H9 (cell line): ENCODE measurements at regions not wholly inside any gene's neighbourhood (a gene's known extent, or its start where the extent isn't known, plus 50 kb on each side); places are given as distances from the start of the nearest gene placed in this dataset.

Source experiments
- DNase-seq: peaks from one replicate; pipeline ENCODE4 v3.0.0-alpha.2; 2017
- H2AFZ ChIP-seq: one replicate; pipeline ENCODE4 v1.6.1; 2013; ENCODE audit warnings: mild to moderate bottlenecking, low read length, control low read depth, moderate library complexity
- H2AK5ac ChIP-seq: 2 replicates; pipeline ENCODE4 v1.6.1; 2013; ENCODE audit warnings: low read length, control low read depth, mixed read lengths; ENCODE audit not compliant: insufficient read length
- H2BK120ac ChIP-seq: one replicate; pipeline ENCODE4 v1.6.1; 2013; ENCODE audit warnings: low read depth, mild to moderate bottlenecking, low read length, control low read depth, inconsistent platforms; ENCODE audit not compliant: poor library complexity, severe bottlenecking
- H2BK12ac ChIP-seq: 2 replicates; pipeline ENCODE4 v1.6.1; 2013; ENCODE audit warnings: low read length, control low read depth, mixed read lengths, low read depth; ENCODE audit not compliant: insufficient read length
- H2BK15ac ChIP-seq: 2 replicates; pipeline ENCODE4 v1.6.1; 2013; ENCODE audit warnings: low read depth, low read length, control low read depth
- H2BK20ac ChIP-seq: one replicate; pipeline ENCODE4 v1.6.1; 2013; ENCODE audit warnings: low read depth, mild to moderate bottlenecking, low read length, control low read depth, inconsistent platforms; ENCODE audit not compliant: poor library complexity, severe bottlenecking
- H2BK5ac ChIP-seq: 2 replicates; pipeline ENCODE4 v1.6.1; 2013; ENCODE audit warnings: low read length, control low read depth, mixed read lengths; ENCODE audit not compliant: insufficient read length
- H3K14ac ChIP-seq: 2 replicates; pipeline ENCODE4 v1.6.1; 2013; ENCODE audit warnings: low read length, control low read depth; ENCODE audit not compliant: insufficient read depth
- H3K18ac ChIP-seq: 2 replicates; pipeline ENCODE4 v1.6.1; 2013; ENCODE audit warnings: low read depth, mild to moderate bottlenecking, mixed read lengths, low read length, control low read depth; ENCODE audit not compliant: insufficient read length
- H3K23ac ChIP-seq: 2 replicates; pipeline ENCODE4 v1.6.1; 2013; ENCODE audit warnings: low read length, control low read depth, mixed read lengths, low read depth; ENCODE audit not compliant: insufficient read length
- H3K23me2 ChIP-seq: 2 replicates; pipeline ENCODE4 v1.6.1; 2013; ENCODE audit warnings: low read depth, mild to moderate bottlenecking, mixed read lengths, low read length, control low read depth; ENCODE audit not compliant: insufficient read length, poor library complexity, severe bottlenecking
- H3K27ac ChIP-seq: 2 replicates; pipeline ENCODE4 v1.5.1; 2013; ENCODE audit warnings: low read length, control low read depth, mixed read lengths, low read depth; ENCODE audit not compliant: insufficient read length
- H3K27me3 ChIP-seq: 2 replicates; pipeline ENCODE4 v1.6.1; 2013; ENCODE audit warnings: low read length, control low read depth, inconsistent platforms; ENCODE audit not compliant: insufficient read depth
- H3K4ac ChIP-seq: 2 replicates; pipeline ENCODE4 v1.6.1; 2013; ENCODE audit warnings: low read depth, mild to moderate bottlenecking, control low read depth, inconsistent platforms, low read length, moderate library complexity
- H3K4me1 ChIP-seq: 2 replicates; pipeline ENCODE4 v1.6.1; 2013; ENCODE audit warnings: low read length, control low read depth, inconsistent platforms; ENCODE audit not compliant: insufficient read depth
- H3K4me2 ChIP-seq: 2 replicates; pipeline ENCODE4 v1.6.1; 2013; ENCODE audit warnings: low read length, control low read depth, mixed read lengths; ENCODE audit not compliant: insufficient read length, insufficient read depth
- H3K56ac ChIP-seq: 2 replicates; pipeline ENCODE4 v1.6.1; 2013; ENCODE audit warnings: low read depth, mild to moderate bottlenecking, mixed read lengths, low read length, control low read depth; ENCODE audit not compliant: insufficient read length
- H3K79me1 ChIP-seq: 2 replicates; pipeline ENCODE4 v1.6.1; 2013; ENCODE audit warnings: low read depth, mild to moderate bottlenecking, moderate library complexity, low read length, control low read depth, inconsistent platforms; ENCODE audit not compliant: insufficient read depth, poor library complexity, severe bottlenecking
- H3K79me2 ChIP-seq: 2 replicates; pipeline ENCODE4 v1.6.1; 2013; ENCODE audit warnings: low read length, control low read depth, inconsistent platforms; ENCODE audit not compliant: insufficient read depth
- H3K9ac ChIP-seq: 2 replicates; pipeline ENCODE4 v1.6.1; 2013; ENCODE audit warnings: low read length, control low read depth, mixed read lengths; ENCODE audit not compliant: insufficient read length; ENCODE audit errors: extremely low read depth
- H3K9me3 ChIP-seq: one replicate; pipeline ENCODE4 v1.6.1; 2013; ENCODE audit warnings: low read depth, low read length, inconsistent platforms; ENCODE audit not compliant: control insufficient read depth
- H3T11ph ChIP-seq: one replicate; pipeline ENCODE4 v1.6.1; 2013; ENCODE audit warnings: mild to moderate bottlenecking, low read length, control low read depth, inconsistent platforms
- H4K20me1 ChIP-seq: one replicate; pipeline ENCODE4 v1.6.1; 2013; ENCODE audit not compliant: control insufficient read depth, insufficient read length, insufficient read depth
- H4K5ac ChIP-seq: 2 replicates; pipeline ENCODE4 v1.6.1; 2013; ENCODE audit warnings: low read depth, mild to moderate bottlenecking, mixed read lengths, low read length, control low read depth; ENCODE audit not compliant: insufficient read length
- H4K8ac ChIP-seq: replicated peaks from 2 replicates; pipeline ENCODE4 v1.6.1; 2013; ENCODE audit warnings: low read length, control low read depth, mixed read lengths, low read depth; ENCODE audit not compliant: insufficient read length
- H4K91ac ChIP-seq: 2 replicates; pipeline ENCODE4 v1.6.1; 2013; ENCODE audit warnings: low read depth, mild to moderate bottlenecking, moderate library complexity, mixed read lengths, low read length, control low read depth; ENCODE audit not compliant: insufficient read length
- H3K27ac Mint-ChIP-seq, 3 experiments: 2 replicates in 2 of 3; 3 replicates in 1 of 3; pipeline ENCODE4 v1.8.0; 2020 to 2021; ENCODE audit warnings: mixed read lengths in 3 of 3, mild to moderate bottlenecking in 1 of 3, moderate library complexity in 1 of 3
- H3K27me3 Mint-ChIP-seq: 2 replicates; pipeline ENCODE4 v1.8.0; 2021; ENCODE audit warnings: low read depth, mild to moderate bottlenecking, moderate library complexity, mixed read lengths
- H3K36me3 Mint-ChIP-seq, 3 experiments: 2 replicates in 2 of 3; 3 replicates in 1 of 3; pipeline ENCODE4 v1.8.0; 2020 to 2021; ENCODE audit warnings: low read depth in 3 of 3, mixed read lengths in 3 of 3; ENCODE audit not compliant: insufficient read depth in 1 of 3
- H3K4me1 Mint-ChIP-seq, 2 experiments: 2 replicates each; pipeline ENCODE4 v1.8.0; 2020; ENCODE audit warnings: mixed read lengths in 2 of 2
- H3K4me3 Mint-ChIP-seq, 2 experiments: 2 replicates in 1 of 2; 3 replicates in 1 of 2; pipeline ENCODE4 v1.8.0; 2020 to 2021; ENCODE audit warnings: mild to moderate bottlenecking in 2 of 2, mixed read lengths in 2 of 2, moderate library complexity in 1 of 2
- H3K9me3 Mint-ChIP-seq, 2 experiments: 2 replicates in 1 of 2; 3 replicates in 1 of 2; pipeline ENCODE4 v1.8.0; 2020; ENCODE audit warnings: mild to moderate bottlenecking in 2 of 2, mixed read lengths in 2 of 2, moderate library complexity in 1 of 2
- CTCF ChIP-seq: fragments of 200-600 bp; sonication (generic); conservative IDR thresholded peaks from 3 replicates; pipeline ENCODE4 v1.8.0; 2021; ENCODE audit warnings: antibody characterized with exemption, mild to moderate bottlenecking
- WGBS: extraction: QIAGEN DNeasy Blood & Tissue Kit; methylation state at CpG from one replicate; pipeline ENCODE4 v1.1.7; 2013; ENCODE audit warnings: missing lambda C conversion rate, low lambda C conversion rate, mixed read lengths; ENCODE audit not compliant: insufficient read length; ENCODE audit errors: extremely low coverage; 5-methylcytosine and 5-hydroxymethylcytosine counted together

GRCh38 chr10:9535744-9536143 lies 1481.3 kb downstream of the GATA3 start:
- Histone ChIP-seq H3K14ac (no peak overlapping the region), H3K23ac (no peak overlapping the region), H3K56ac (no peak overlapping the region), H4K20me1 (no peaks in the 10 kb centered on the region), H3K23me2 (no peaks in the 10 kb centered on the region), H2BK15ac (no peak overlapping the region), H3K27me3 (no peaks in the 10 kb centered on the region), H2BK20ac (no peak overlapping the region), H3K9ac (no peak overlapping the region), H3K4me1 (no peaks in the 10 kb centered on the region; the same call in 1 of the 2 replicates), H3K9me3 (no peaks in the 10 kb centered on the region), H2AFZ (no peak overlapping the region), H4K91ac (no peak overlapping the region), H2BK12ac (no peak overlapping the region), H2BK120ac (no peak overlapping the region), H3T11ph (no peak overlapping the region), H3K27ac (no peak overlapping the region), H3K79me2 (no peaks in the 10 kb centered on the region), H3K4me2 (no peak overlapping the region), H2AK5ac (no peak overlapping the region), H2BK5ac (no peak overlapping the region), H4K8ac (no peak overlapping the region), H4K5ac (no peak overlapping the region), H3K79me1 (no peaks in the 10 kb centered on the region), H3K4ac (no peak overlapping the region), H3K18ac (no peak overlapping the region)
- no CpG with 5 or more reads among the region's 4 CpGs for WGBS
- H3K9me3 Mint-ChIP-seq: no peaks in the 10 kb centered on the region; a peak in 1 of 5 replicates
- H3K4me1 Mint-ChIP-seq: peaks cover 12 to 13% of the 10 kb centered on the region in 2 experiments
- H3K27ac Mint-ChIP-seq: peak overlapping the region; percentile 5 to 82 (median 5); a peak in 4 of 7 replicates
- no peaks in the 10 kb centered on the region; a peak in 1 of 7 replicates for H3K36me3 Mint-ChIP-seq
- no peak for TF ChIP-seq CTCF
- no peak for DNase-seq
- H3K27me3 Mint-ChIP-seq: no peaks in the 10 kb centered on the region; the same call in 1 of the 2 replicates
- no peak overlapping the region; a peak in 1 of 5 replicates for H3K4me3 Mint-ChIP-seq
